K562 (cell line): ENCODE measurements at regions not wholly inside any gene's neighbourhood (a gene's known extent, or its start where the extent isn't known, plus 50 kb on each side); places are given as distances from the start of the nearest gene placed in this dataset.

Experiments used
- ATAC-seq: fragments of 200-7000 bp; cut with Tn5 transposase; 3 replicates; pipeline ENCODE4 v1.9.1; 2020; ENCODE audit warnings: moderate library complexity
- BruUV-seq: library from RNA; stranded (reverse); fragments of 400-500 nt; replicated peaks from 2 replicates; lab custom pipeline; 2021; lab: Mats Ljungman, UMichigan
- CTCF ChIA-PET: fragments of 300-600 bp; formaldehyde crosslinking; extraction: SDS; loops from one replicate; lab custom pipeline; 2021; ENCODE audit warnings: low intra/inter-chr PET ratio; lab: Yijun Ruan, JAX
- POLR2A ChIA-PET: fragments of 300-600, 350-650 bp; sonication (Branson Sonifier 250); formaldehyde crosslinking; extraction: SDS; loops from one replicate; lab custom pipeline; 2021; ENCODE audit warnings: antibody characterized with exemption, inconsistent platforms; lab: Yijun Ruan, JAX
- DNase-seq, 4 experiments: peaks; one replicate each; pipeline versions ENCODE4 v3.0.0 to v3.0.0-alpha.2; 2011 to 2018; ENCODE audit warnings: low spot score in 3 of 4, mixed read lengths in 3 of 4; ENCODE audit errors: extremely low read depth in 1 of 4
- FAIRE-seq: peaks from 2 replicates; lab custom pipeline; 2011; peaks lifted over from hg19 to GRCh38; lab: Jason Lieb, UNC
- H2AFZ ChIP-seq: 2 replicates; pipeline ENCODE4 v1.6.0; 2011; ENCODE audit warnings: low read depth, low read length, control low read depth, inconsistent platforms
- H3K27ac ChIP-seq: fragments of 200-600 bp; 3 replicates; pipeline ENCODE4 v1.8.0; 2011; ENCODE audit warnings: low read depth, mild to moderate bottlenecking, control low read depth, inconsistent platforms, low read length, moderate library complexity, mixed read lengths; ENCODE audit errors: extremely low read depth
- H3K27me3 ChIP-seq, 2 experiments: fragments of 300-600 bp in 1 of 2; 2 replicates in 1 of 2; 3 replicates in 1 of 2; pipeline versions ENCODE4 v1.6.0 to v1.8.0; 2011; ENCODE audit warnings: inconsistent platforms in 2 of 2, low read length in 2 of 2, mild to moderate bottlenecking in 1 of 2, mixed read lengths in 1 of 2, moderate library complexity in 1 of 2; ENCODE audit not compliant: control insufficient read depth in 2 of 2, insufficient read depth in 2 of 2
- H3K36me3 ChIP-seq: fragments of 300-600 bp; 3 replicates; pipeline ENCODE4 v1.8.0; 2011; ENCODE audit warnings: mild to moderate bottlenecking, low read length, inconsistent platforms; ENCODE audit not compliant: control insufficient read depth, insufficient read depth
- H3K4me1 ChIP-seq, 2 experiments: fragments of 200-600 bp in 1 of 2; replicated peaks in 1 of 2; 2 replicates in 1 of 2; 3 replicates in 1 of 2; pipeline versions ENCODE4 v1.5.1 to v1.8.0; 2011; ENCODE audit warnings: inconsistent platforms in 2 of 2, low read length in 2 of 2, mild to moderate bottlenecking in 1 of 2, mixed read lengths in 1 of 2, moderate library complexity in 1 of 2; ENCODE audit not compliant: control insufficient read depth in 2 of 2, insufficient read depth in 2 of 2
- H3K4me2 ChIP-seq: 2 replicates; pipeline ENCODE4 v1.6.1; 2011; ENCODE audit warnings: low read length, control low read depth, inconsistent platforms, mixed read lengths; ENCODE audit not compliant: insufficient read depth
- H3K4me3 ChIP-seq: fragments of 200-600 bp; sonication (generic), shearing (Covaris generic); 2 replicates; pipeline ENCODE4 v1.5.1; 2016; ENCODE audit warnings: control low read depth, inconsistent platforms
- H3K79me2 ChIP-seq: fragments of 200-600 bp; 3 replicates; pipeline ENCODE4 v1.8.0; 2011; ENCODE audit warnings: low read length, inconsistent platforms; ENCODE audit not compliant: control insufficient read depth, insufficient read depth
- H3K9ac ChIP-seq, 2 experiments: 2 replicates each; pipeline versions ENCODE4 v1.6.0 to v1.6.1; 2011; ENCODE audit warnings: low read depth in 2 of 2, low read length in 2 of 2, control low read depth in 1 of 2, inconsistent platforms in 1 of 2, mild to moderate bottlenecking in 1 of 2, mixed read lengths in 1 of 2; ENCODE audit not compliant: insufficient read depth in 1 of 2
- H3K9me1 ChIP-seq: one replicate; pipeline ENCODE4 v1.6.0; 2011; ENCODE audit warnings: inconsistent platforms, mild to moderate bottlenecking, low read length, moderate library complexity; ENCODE audit not compliant: control insufficient read depth, insufficient read depth
- H3K9me3 ChIP-seq: replicated peaks from 2 replicates; pipeline ENCODE4 v1.5.1; 2011; ENCODE audit warnings: low read depth, low read length, inconsistent platforms; ENCODE audit not compliant: control insufficient read depth, insufficient read depth
- H4K20me1 ChIP-seq: replicated peaks from 2 replicates; pipeline ENCODE4 v1.6.1; 2011; ENCODE audit warnings: low read length, inconsistent platforms, mixed read lengths; ENCODE audit not compliant: control insufficient read depth, insufficient read depth
- ELF2 ChIP-seq: fragments of 250-450 bp; sonication (Bioruptor Pico); IDR thresholded peaks from 2 replicates; pipeline ENCODE4 v1.5.0; 2021; ENCODE audit warnings: mild to moderate bottlenecking
- HDAC3 ChIP-seq: fragments of 450-650 bp; IDR thresholded peaks from 2 replicates; pipeline ENCODE4 v1.6.1; 2018; ENCODE audit warnings: borderline replicate concordance, mild to moderate bottlenecking, moderate library complexity; ENCODE audit not compliant: partially characterized antibody
- HIVEP1 ChIP-seq: fragments of 250-450 bp; sonication (Bioruptor Pico); IDR thresholded peaks from 2 replicates; pipeline ENCODE4 v1.4.0; 2020; ENCODE audit warnings: mild to moderate bottlenecking
- HMGXB4 ChIP-seq: sonication (generic); formaldehyde crosslinking; IDR thresholded peaks from 2 replicates; pipeline ENCODE4 v1.8.1; 2023; ENCODE audit warnings: mild to moderate bottlenecking, missing genetic modification reagents
- KAT2B ChIP-seq: IDR thresholded peaks from one replicate; pipeline ENCODE4 v1.6.1; 2012; ENCODE audit warnings: low read depth, mild to moderate bottlenecking, control low read depth, inconsistent platforms, low read length, moderate library complexity
- NUFIP1 ChIP-seq: fragments of 450-650 bp; IDR thresholded peaks from 2 replicates; pipeline ENCODE4 v1.6.1; 2018; ENCODE audit not compliant: partially characterized antibody
- PRMT5 ChIP-seq: sonication (generic); formaldehyde crosslinking; IDR thresholded peaks from 2 replicates; pipeline ENCODE4 v1.5.0; 2020; ENCODE audit warnings: missing genetic modification reagents
- RNF219 ChIP-seq: fragments of 250-450 bp; sonication (Bioruptor Pico); IDR thresholded peaks from 2 replicates; pipeline ENCODE4 v1.5.0; 2022; ENCODE audit warnings: mild to moderate bottlenecking
- SAFB2 ChIP-seq: fragments of 200-400 bp; formaldehyde crosslinking; IDR thresholded peaks from 2 replicates; pipeline ENCODE4 v1.6.1; 2018; ENCODE audit warnings: borderline replicate concordance, low read length, low read depth, moderate library complexity; ENCODE audit not compliant: severe bottlenecking
- SMAD4 ChIP-seq: fragments of 250-450 bp; sonication (Bioruptor Pico); conservative IDR thresholded peaks from 2 replicates; pipeline ENCODE4 v1.8.0; 2021; ENCODE audit warnings: inconsistent platforms, mild to moderate bottlenecking, moderate library complexity
- TGIF2 ChIP-seq: sonication (generic); formaldehyde crosslinking; IDR thresholded peaks from 2 replicates; pipeline ENCODE4 v1.8.1; 2022; ENCODE audit warnings: mild to moderate bottlenecking, missing genetic modification reagents, moderate library complexity
- ZKSCAN8 ChIP-seq: fragments of 200-800 bp; sonication (Bioruptor generic); IDR thresholded peaks from 2 replicates; pipeline ENCODE4 v1.6.1; 2016; ENCODE audit warnings: missing genetic modification characterization, missing compliant biosample characterization
- ZNF239 ChIP-seq: fragments of 250-450 bp; sonication (Bioruptor Pico); IDR thresholded peaks from 2 replicates; pipeline ENCODE4 v1.4.0; 2020; ENCODE audit warnings: mild to moderate bottlenecking
- ZNF354B ChIP-seq: fragments of 250-450 bp; sonication (Bioruptor Pico); IDR thresholded peaks from 2 replicates; pipeline ENCODE4 v1.4.0; 2020
- ZNF778 ChIP-seq: fragments of 450-650 bp; formaldehyde crosslinking; IDR thresholded peaks from 2 replicates; pipeline ENCODE4 v1.4.0; 2020; ENCODE audit warnings: mild to moderate bottlenecking, moderate library complexity
- WGBS: fragments of 100-300 bp; shearing (Covaris generic); methylation state at CpG from one replicate; pipeline ENCODE4 v1.1.6; 2016; ENCODE audit warnings: low coverage, mixed read lengths; ENCODE audit not compliant: insufficient coverage; ENCODE audit errors: missing lambda C conversion rate; 5-methylcytosine and 5-hydroxymethylcytosine counted together
- in situ Hi-C: fragments of 300-500 bp; cut with MboI; formaldehyde crosslinking; loops from 4 replicates; pipeline ENCODE4 v1.15.0; 2018; ENCODE audit warnings: inconsistent platforms, mixed read lengths
- intact Hi-C: fragments of 100-400 bp; cut with micrococcal nuclease; formaldehyde crosslinking; loops from 2 replicates; pipeline ENCODE4 v1.14.2; 2022

GRCh38 chr11:37407461-37407860 is 809.4 kb upstream of the RAG2 start (continued):
- TF ChIP-seq SMAD4 (CRISPR knock-in tag) = no peak

- Histone ChIP-seq H3K79me2 (no peaks in the 10 kb centered on the region), H3K4me3 (no peak overlapping the region), H3K9me1 (no peaks in the 10 kb centered on the region), H3K36me3 (no peaks in the 10 kb centered on the region), H2AFZ (no peak overlapping the region), H3K4me2 (no peak overlapping the region), H3K27ac (no peak overlapping the region), H4K20me1 (no peaks in the 10 kb centered on the region), H3K9me3 (no peaks in the 10 kb centered on the region), H3K9ac (no peak overlapping the region), H3K27me3 (no peaks in the 10 kb centered on the region), H3K4me1 (no peaks in the 10 kb centered on the region)
- 0% methylated on average over 1 of the region's 1 CpG for WGBS
- TF ChIP-seq SAFB2 (no peak), ZNF354B (no peak), RNF219 (CRISPR knock-in tag) (no peak), ZNF239 (CRISPR knock-in tag) (no peak), NUFIP1 (no peak), ZKSCAN8 (no peak), ELF2 (CRISPR knock-in tag) (no peak), PRMT5 (no peak), KAT2B (no peak), HDAC3 (no peak), HIVEP1 (CRISPR knock-in tag) (no peak), ZNF778 (no peak), TGIF2 (CRISPR knock-in tag) (no peak), HMGXB4 (CRISPR knock-in tag) (no peak)
- in situ Hi-C loops (no loop called here), intact Hi-C loops (no loop called here)
- ChIA-PET POLR2A (no interaction called here), CTCF (no interaction called here)
- no TSS peak for BruUV-seq
- FAIRE-seq = no peak
- no peak for ATAC-seq
- no peak for DNase-seq
Observed at GRCh38 chr11:37406651-37407050, 808.6 kb upstream of the RAG2 start.
